ENCODE measurements at regions not wholly inside any gene's neighbourhood (a gene's known extent, or its start where the extent isn't known, plus 50 kb on each side); places are given as distances from the start of the nearest gene placed in this dataset.

DNA sequence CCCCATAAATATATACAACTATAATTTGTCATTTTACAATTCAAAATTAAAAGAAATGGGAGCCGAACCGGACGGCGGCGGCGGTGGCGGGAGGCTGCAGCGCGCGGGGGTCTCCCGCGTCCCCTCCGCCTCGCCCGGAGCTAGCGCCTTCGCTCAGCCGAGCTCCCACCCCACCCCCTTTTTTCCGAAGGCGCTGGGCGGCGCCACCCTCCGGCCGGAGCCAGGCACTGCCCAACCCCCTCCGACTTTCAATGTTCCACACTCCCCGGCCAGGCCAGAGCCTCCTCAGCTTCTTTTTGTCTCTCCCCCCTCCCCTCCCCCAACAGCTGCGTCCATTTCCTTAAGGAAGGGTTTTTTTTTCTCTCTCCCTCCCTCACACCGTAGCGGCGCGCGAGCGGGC is 214.1 kb upstream of the GEMIN8 start:
- no peak for TF ChIP-seq CTCF (conservative IDR thresholded peaks at IDR 0.05)
- no peak overlapping the region for H3K27ac ChIP-seq

DNA sequence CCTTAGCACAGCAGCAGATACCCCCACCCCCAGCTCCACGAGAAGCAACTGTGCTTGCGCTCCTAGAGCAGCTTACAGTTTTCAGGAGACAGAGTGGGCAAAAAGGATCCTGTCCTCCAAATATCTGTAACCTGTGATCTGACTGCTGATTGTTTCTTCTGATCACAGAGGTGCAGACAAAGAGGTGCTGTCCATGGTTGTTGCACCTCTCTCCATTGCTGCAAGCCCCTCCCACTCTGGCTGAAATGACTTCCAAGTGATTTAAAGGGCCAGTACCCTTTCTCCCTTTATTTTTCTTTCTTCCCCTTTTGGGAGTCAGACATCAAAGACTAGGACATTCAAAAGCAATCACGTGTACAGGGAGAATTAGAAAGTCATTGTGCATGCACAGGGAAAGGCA is 205.3 kb upstream of the GEMIN8 start:
- H3K27ac ChIP-seq: no peak overlapping the region
- TF ChIP-seq CTCF (conservative IDR thresholded peaks at IDR 0.05): no peak

DNA sequence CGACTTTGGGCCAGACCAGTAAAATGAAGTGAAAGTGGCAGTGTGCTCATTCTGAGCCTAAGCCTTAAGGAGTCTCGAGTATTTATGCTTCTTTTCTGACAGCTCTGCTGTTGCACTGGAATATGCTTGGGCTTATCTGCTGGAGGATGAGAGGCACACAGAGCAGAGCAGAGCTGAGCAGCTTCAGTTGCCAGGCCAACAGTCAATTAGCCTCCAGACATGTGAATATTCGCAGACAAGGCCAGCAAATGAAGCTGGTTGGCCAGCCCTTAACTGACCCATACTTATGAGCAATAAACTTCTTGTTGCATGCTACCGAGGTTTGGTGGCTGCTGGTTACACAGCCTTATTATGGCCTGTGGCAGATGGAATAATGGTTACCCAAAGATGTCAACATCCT is 203.0 kb upstream of the GEMIN8 start:
- H3K27ac ChIP-seq: no peak overlapping the region
- no peak for TF ChIP-seq CTCF (conservative IDR thresholded peaks at IDR 0.05)

- TF ChIP-seq CTCF (conservative IDR thresholded peaks at IDR 0.05): no peak
Measured at GRCh38 chrX:14228611-14229010, 198.9 kb upstream of the GEMIN8 start.

GRCh38 chrX:14220386-14220944 is 190.8 kb upstream of the GEMIN8 start:
- H3K27ac ChIP-seq: no peak overlapping the region
- no peak for TF ChIP-seq CTCF (conservative IDR thresholded peaks at IDR 0.05)

More at GRCh38 chrX:14228611-14229010, 198.9 kb upstream of the GEMIN8 start:
- no peak overlapping the region for H3K27ac ChIP-seq

- H3K27ac ChIP-seq: no peak overlapping the region
- TF ChIP-seq CTCF (conservative IDR thresholded peaks at IDR 0.05): no peak
Measured at GRCh38 chrX:14209034-14209433, 179.3 kb upstream of the GEMIN8 start.

GRCh38 chrX:14194711-14195110 is 165.0 kb upstream of the GEMIN8 start:
- no peak for TF ChIP-seq CTCF (conservative IDR thresholded peaks at IDR 0.05)

More at GRCh38 chrX:14194711-14195110, 165.0 kb upstream of the GEMIN8 start:
- H3K27ac ChIP-seq: no peak overlapping the region

Measured in VCaP (cell line).